Type B pancreatic cell (in vitro differentiated cells): ENCODE measurements at regions not wholly inside any gene's neighbourhood (a gene's known extent, or its start where the extent isn't known, plus 50 kb on each side); places are given as distances from the start of the nearest gene placed in this dataset.

ENCODE experiments used
- DNase-seq: peaks from one replicate; pipeline ENCODE4 v3.0.0; 2021; ENCODE audit warnings: mixed read lengths; ENCODE audit not compliant: unreplicated experiment; ENCODE audit errors: extremely low spot score
- H3K27ac Mint-ChIP-seq: 2 replicates; pipeline ENCODE4 v1.8.0; 2021; ENCODE audit warnings: mild to moderate bottlenecking, mixed read lengths
- H3K27me3 Mint-ChIP-seq: 2 replicates; pipeline ENCODE4 v1.8.0; 2021; ENCODE audit warnings: mixed read lengths
- H3K36me3 Mint-ChIP-seq: 2 replicates; pipeline ENCODE4 v1.8.0; 2021; ENCODE audit warnings: mixed read lengths
- H3K4me1 Mint-ChIP-seq: one replicate; pipeline ENCODE4 v1.8.0; 2021; ENCODE audit warnings: mixed read lengths; ENCODE audit not compliant: unreplicated experiment
- H3K4me3 Mint-ChIP-seq: 2 replicates; pipeline ENCODE4 v1.8.0; 2021; ENCODE audit warnings: mild to moderate bottlenecking, mixed read lengths
- H3K9me3 Mint-ChIP-seq: 2 replicates; pipeline ENCODE4 v1.8.0; 2021; ENCODE audit warnings: mixed read lengths
- CTCF ChIP-seq: fragments of 200-600 bp; sonication (generic); conservative IDR thresholded peaks from 2 replicates; pipeline ENCODE4 v1.5.0; 2021; ENCODE audit warnings: antibody characterized with exemption, mild to moderate bottlenecking

- no peak overlapping the region for H3K4me3 Mint-ChIP-seq
- DNase-seq: no peak
- peaks cover 4% of the 10 kb centered on the region for H3K4me1 Mint-ChIP-seq
- TF ChIP-seq CTCF: no peak
- H3K9me3 Mint-ChIP-seq: no peaks in the 10 kb centered on the region
- H3K27me3 Mint-ChIP-seq: no peaks in the 10 kb centered on the region
- H3K36me3 Mint-ChIP-seq: no peaks in the 10 kb centered on the region
- H3K27ac Mint-ChIP-seq: no peak overlapping the region
Measured at GRCh38 chr2:117341690-117342089, 472.8 kb upstream of the DDX18 start.

DNA sequence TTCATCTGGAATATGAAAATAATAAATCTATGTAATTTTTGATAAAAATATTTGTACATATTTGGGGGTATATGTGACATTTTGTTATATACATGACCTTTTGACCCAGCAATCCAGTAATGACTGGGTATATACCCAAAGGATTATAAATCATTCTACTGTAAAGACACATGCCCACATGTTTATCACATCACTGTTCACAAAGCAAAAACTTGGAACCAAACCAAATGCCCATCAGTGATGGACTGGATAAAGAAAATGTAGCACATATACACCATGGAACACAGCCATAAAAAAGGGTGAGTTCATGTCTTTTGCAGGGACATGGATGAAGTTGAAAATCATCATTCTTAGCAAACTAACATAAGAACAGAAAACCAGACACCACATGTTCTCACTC is 472.1 kb upstream of the DDX18 start:
- no peak for DNase-seq
- H3K27me3 Mint-ChIP-seq: no peaks in the 10 kb centered on the region
- H3K4me1 Mint-ChIP-seq: no peaks in the 10 kb centered on the region
- H3K27ac Mint-ChIP-seq: no peak overlapping the region
- H3K4me3 Mint-ChIP-seq: no peak overlapping the region
- no peaks in the 10 kb centered on the region for H3K9me3 Mint-ChIP-seq
- no peaks in the 10 kb centered on the region for H3K36me3 Mint-ChIP-seq
- TF ChIP-seq CTCF: no peak

GRCh38 chr2:117349687-117350086 is 464.8 kb upstream of the DDX18 start:
- no peaks in the 10 kb centered on the region for H3K4me1 Mint-ChIP-seq
- no peak overlapping the region for H3K4me3 Mint-ChIP-seq
- H3K27ac Mint-ChIP-seq: no peak overlapping the region
- no peak for DNase-seq
- no peaks in the 10 kb centered on the region for H3K36me3 Mint-ChIP-seq
- H3K9me3 Mint-ChIP-seq: no peaks in the 10 kb centered on the region
- no peak for TF ChIP-seq CTCF
- no peaks in the 10 kb centered on the region for H3K27me3 Mint-ChIP-seq

GRCh38 chr2:117351396-117351795 is 463.1 kb upstream of the DDX18 start:
- Mint-ChIP-seq H3K9me3 (no peaks in the 10 kb centered on the region), H3K4me3 (no peak overlapping the region), H3K36me3 (no peaks in the 10 kb centered on the region)

GRCh38 chr2:117359266-117359914 is 455.1 kb upstream of the DDX18 start:
- H3K4me1 Mint-ChIP-seq: no peaks in the 10 kb centered on the region
- no peak for DNase-seq

More at GRCh38 chr2:117351396-117351795, 463.1 kb upstream of the DDX18 start:
- no peaks in the 10 kb centered on the region for H3K4me1 Mint-ChIP-seq
- no peak for TF ChIP-seq CTCF
- H3K27ac Mint-ChIP-seq: no peak overlapping the region
- no peak for DNase-seq
- no peaks in the 10 kb centered on the region for H3K27me3 Mint-ChIP-seq

More at GRCh38 chr2:117359266-117359914, 455.1 kb upstream of the DDX18 start:
- Mint-ChIP-seq H3K4me3 (no peak overlapping the region), H3K27me3 (no peaks in the 10 kb centered on the region), H3K36me3 (no peaks in the 10 kb centered on the region), H3K9me3 (no peaks in the 10 kb centered on the region), H3K27ac (no peak overlapping the region)
- TF ChIP-seq CTCF: no peak
